Naive B cell (primary cell): ENCODE measurements at regions not wholly inside any gene's neighbourhood (a gene's known extent, or its start where the extent isn't known, plus 50 kb on each side); places are given as distances from the start of the nearest gene placed in this dataset.

ENCODE experiments used
- ATAC-seq, 2 donors: fragments of 150-1000 bp; cut with Tn5 transposase; 2 replicates each; pipeline ENCODE4 v1.10.0; 2021; ENCODE audit warnings: low read depth in 2 of 2, mild to moderate bottlenecking in 2 of 2, moderate library complexity in 2 of 2
- DNase-seq: peaks from one replicate; pipeline ENCODE4 v3.0.0; 2022
- H3K27ac Mint-ChIP-seq, 6 donors: one replicate each; pipeline ENCODE4 v1.8.0; 2020 to 2022; ENCODE audit warnings: mild to moderate bottlenecking in 6 of 6, mixed read lengths in 6 of 6, moderate library complexity in 5 of 6, inconsistent platforms in 2 of 6
- H3K27me3 Mint-ChIP-seq, 3 donors: one replicate each; pipeline ENCODE4 v1.8.0; 2021 to 2022; ENCODE audit warnings: mixed read lengths in 3 of 3, mild to moderate bottlenecking in 1 of 3
- H3K36me3 Mint-ChIP-seq, 2 donors: one replicate each; pipeline ENCODE4 v1.8.0; 2020 to 2022; ENCODE audit warnings: mixed read lengths in 2 of 2, inconsistent platforms in 1 of 2, mild to moderate bottlenecking in 1 of 2
- H3K4me1 Mint-ChIP-seq, 3 donors: one replicate each; pipeline ENCODE4 v1.8.0; 2020 to 2022; ENCODE audit warnings: mixed read lengths in 3 of 3, inconsistent platforms in 1 of 3, mild to moderate bottlenecking in 1 of 3, moderate library complexity in 1 of 3
- H3K4me3 Mint-ChIP-seq, 8 donors: one replicate each; pipeline ENCODE4 v1.8.0; 2020 to 2022; ENCODE audit warnings: mild to moderate bottlenecking in 8 of 8, mixed read lengths in 8 of 8, moderate library complexity in 8 of 8, inconsistent platforms in 2 of 8
- H3K9me3 Mint-ChIP-seq, 7 donors: one replicate each; pipeline ENCODE4 v1.8.0; 2020 to 2022; ENCODE audit warnings: mixed read lengths in 7 of 7, mild to moderate bottlenecking in 5 of 7, inconsistent platforms in 2 of 7, moderate library complexity in 1 of 7

DNA sequence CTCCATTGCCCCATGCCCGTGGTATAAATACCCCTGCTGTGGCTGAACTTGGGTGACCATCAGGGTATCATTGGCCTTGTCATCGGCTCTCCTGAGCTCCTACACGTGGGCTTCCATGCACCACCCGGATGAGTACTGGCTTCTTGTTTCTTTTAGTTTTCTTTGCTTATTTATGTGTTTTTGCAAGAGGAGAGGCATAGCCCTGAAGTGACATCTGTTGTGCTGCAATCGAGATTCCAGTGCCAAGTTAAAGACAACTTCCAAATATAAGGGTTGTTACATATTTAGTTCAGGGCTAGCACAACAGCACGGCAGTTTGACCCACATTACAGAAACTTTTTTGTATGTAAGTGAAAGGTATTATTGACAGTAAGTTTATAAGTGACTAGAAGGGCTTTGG, 1087.1 kb downstream of the TBC1D22A start:
- peaks cover 4 to 28% (median 7%) of the 10 kb centered on the region in 3 donors for H3K4me1 Mint-ChIP-seq
- no peak overlapping the region for H3K4me3 Mint-ChIP-seq
- ATAC-seq, result no peak
- H3K36me3 Mint-ChIP-seq, result no peaks in the 10 kb centered on the region
- no peak overlapping the region for H3K27ac Mint-ChIP-seq
- H3K9me3 Mint-ChIP-seq, result no peaks in the 10 kb centered on the region
- peaks cover 29 to 62% (median 56%) of the 10 kb centered on the region in 3 donors for H3K27me3 Mint-ChIP-seq
- DNase-seq, result no peak

DNA sequence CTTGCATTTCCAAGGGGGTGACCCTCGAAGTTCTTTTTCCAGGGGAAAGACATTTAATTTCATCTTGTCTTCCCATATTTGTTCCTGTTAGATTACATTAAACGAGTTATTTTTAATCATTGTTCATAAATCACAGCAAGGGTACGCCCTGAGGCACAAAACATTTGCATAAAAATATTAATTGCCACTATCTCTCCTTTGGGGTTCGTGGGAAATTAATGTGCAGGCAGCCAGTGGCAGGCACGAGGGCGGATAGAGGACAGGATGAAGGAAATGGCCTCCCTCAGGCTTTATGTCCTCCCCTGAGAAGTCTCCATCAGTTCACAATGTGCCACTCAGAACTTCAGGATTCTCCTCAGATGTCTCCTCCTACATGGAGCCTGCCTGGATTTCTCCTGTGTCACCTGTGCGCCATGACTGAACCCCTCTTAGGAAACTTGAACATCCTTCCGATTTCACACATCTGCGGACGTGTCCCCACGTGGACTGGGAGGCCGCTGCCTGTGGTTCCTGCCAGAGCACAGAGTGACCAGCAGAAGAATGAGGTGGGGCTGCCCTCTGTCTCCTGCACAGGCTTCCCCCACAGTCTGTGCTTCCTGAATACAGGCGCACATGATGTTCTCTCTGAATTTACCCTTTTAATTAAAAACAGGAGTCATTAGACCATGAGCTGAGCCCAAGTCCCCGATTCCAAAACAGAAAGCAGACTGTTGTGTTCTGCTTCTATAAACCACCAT, 1085.9 kb downstream of the TBC1D22A start:
- no peaks in the 10 kb centered on the region for H3K9me3 Mint-ChIP-seq
- ATAC-seq, result no peak
- peak overlapping the region in 1 of 6 donors; percentile 38 for H3K27ac Mint-ChIP-seq
- H3K36me3 Mint-ChIP-seq, result no peaks in the 10 kb centered on the region
- peaks cover 0 to 16% (median 0%) of the 10 kb centered on the region in 3 donors for H3K4me1 Mint-ChIP-seq
- DNase-seq, result no peak
- peaks cover 21 to 52% (median 48%) of the 10 kb centered on the region in 3 donors for H3K27me3 Mint-ChIP-seq
- H3K4me3 Mint-ChIP-seq, result peak overlapping the region in 1 of 8 donors; percentile 11

DNA sequence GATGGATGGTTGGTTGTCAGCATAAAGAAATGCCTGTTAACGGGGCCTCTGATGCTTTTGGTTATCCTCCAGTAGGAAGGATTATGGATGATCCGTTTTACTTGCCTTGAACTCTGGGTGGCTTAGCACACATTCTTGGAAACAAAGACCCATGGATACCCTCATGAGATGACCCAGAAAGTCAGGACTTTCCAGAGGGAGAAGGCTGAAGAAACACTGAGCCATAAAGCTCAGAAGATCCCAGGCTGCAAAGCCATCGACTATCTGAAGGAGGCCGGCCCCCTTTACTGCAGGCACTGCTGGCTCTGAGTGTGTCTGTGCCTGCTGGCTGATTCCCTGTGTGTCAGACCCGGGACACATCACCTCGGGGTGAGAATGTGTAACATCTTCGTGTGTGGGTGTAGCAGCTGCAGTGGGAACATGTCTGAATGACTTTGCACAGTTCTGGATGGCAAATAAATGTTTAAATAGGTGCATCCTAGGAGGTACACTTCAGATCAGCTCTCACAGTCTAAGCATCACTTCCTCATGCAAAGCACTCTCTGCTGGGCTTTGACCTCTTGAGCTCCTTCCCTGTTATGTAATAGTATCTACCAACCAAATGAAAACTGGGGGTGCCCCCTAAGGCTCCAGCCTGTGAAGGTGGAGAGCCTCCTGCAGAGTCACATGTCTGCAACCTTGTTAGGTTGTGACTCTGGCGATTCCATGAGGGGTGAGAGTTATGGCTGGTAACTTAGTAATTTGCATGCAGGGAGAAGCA, 1084.9 kb downstream of the TBC1D22A start:
- no peak for ATAC-seq

DNA sequence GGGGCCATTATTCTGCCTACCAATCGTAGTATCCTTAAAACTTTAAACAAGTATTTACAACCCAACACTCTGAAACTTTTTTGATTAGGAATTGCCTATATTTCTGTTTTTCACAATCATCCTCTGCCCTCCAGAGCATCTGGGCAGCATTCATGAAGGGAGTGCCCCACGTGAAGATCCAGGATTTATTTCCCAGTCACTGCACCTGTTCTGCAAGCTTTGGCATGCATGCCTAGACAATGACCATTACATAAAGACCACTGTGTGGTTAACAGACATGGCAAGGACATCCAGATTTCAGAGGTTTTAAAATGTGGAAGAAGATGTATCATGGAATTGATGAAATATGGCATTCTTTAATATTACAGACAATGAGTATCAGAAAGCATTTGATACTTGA, 1083.8 kb downstream of the TBC1D22A start:
- Mint-ChIP-seq H3K4me1 (peaks cover 5 to 23% (median 13%) of the 10 kb centered on the region in 3 donors), H3K4me3 (no peak overlapping the region), H3K36me3 (no peaks in the 10 kb centered on the region), H3K9me3 (no peaks in the 10 kb centered on the region), H3K27ac (no peak overlapping the region), H3K27me3 (peaks cover 22 to 48% (median 42%) of the 10 kb centered on the region in 3 donors)
- no peak for DNase-seq
- ATAC-seq, result no peak

More for the DNA sequence above, 1084.9 kb downstream of the TBC1D22A start:
- Mint-ChIP-seq H3K36me3 (no peaks in the 10 kb centered on the region), H3K27ac (peak overlapping the region in 1 of 6 donors; percentile 70), H3K4me3 (peak overlapping the region in 1 of 8 donors; percentile 23), H3K4me1 (peaks cover 0 to 12% (median 2%) of the 10 kb centered on the region in 3 donors), H3K27me3 (peaks cover 20 to 48% (median 42%) of the 10 kb centered on the region in 3 donors), H3K9me3 (no peaks in the 10 kb centered on the region)
- no peak for DNase-seq

DNA sequence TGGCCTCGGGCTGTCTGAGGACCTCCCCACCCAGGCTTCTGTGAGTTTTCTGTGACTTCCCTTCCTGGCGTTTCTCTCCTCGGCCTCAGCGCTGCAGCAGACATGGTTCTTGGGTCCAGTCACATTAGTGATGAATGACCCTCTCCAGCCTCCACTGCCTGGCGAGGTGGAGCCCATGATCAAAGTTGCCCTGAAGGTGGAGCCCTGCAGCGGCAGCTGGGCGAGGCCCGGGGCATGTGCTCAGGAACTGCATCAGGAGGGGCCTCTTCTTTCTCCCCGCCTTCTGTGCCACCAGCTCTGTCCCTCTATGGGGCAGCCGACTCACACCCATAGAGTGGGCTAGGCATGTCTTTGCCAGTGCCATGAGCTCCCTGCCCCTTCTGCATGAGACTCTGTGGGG, 1079.7 kb downstream of the TBC1D22A start:
- Mint-ChIP-seq H3K27me3 (peaks cover 40 to 81% (median 51%) of the 10 kb centered on the region in 3 donors), H3K4me3 (peak overlapping the region in 1 of 8 donors; percentile 26), H3K27ac (no peak overlapping the region), H3K36me3 (no peaks in the 10 kb centered on the region), H3K4me1 (peaks cover 8 to 32% (median 25%) of the 10 kb centered on the region in 3 donors), H3K9me3 (peaks cover 0 to 2% (median 0%) of the 10 kb centered on the region in 7 donors)
- DNase-seq (no peak), ATAC-seq (no peak)

DNA sequence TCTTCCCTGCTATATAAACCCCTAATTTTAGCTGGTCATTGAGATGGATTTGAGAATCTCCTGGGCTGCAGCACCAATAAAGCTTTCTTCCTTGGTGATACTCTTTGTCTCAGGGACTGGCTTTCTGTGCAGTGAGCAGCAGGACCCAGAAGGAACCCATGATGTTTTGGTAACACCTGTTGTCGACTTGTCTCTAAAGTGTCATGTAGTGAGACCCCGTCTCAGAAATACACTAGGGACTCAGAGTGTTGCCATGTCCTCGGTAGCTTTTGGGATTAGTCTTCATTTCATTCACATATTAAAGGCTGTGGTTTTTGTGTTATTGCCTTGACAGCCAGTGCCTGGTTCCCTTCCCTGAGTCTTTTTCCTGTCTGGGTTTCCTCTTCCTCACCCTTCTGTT, 1078.7 kb downstream of the TBC1D22A start:
- Mint-ChIP-seq H3K4me1 (peaks cover 8 to 35% (median 25%) of the 10 kb centered on the region in 3 donors), H3K4me3 (peak overlapping the region in 1 of 8 donors; percentile 26), H3K36me3 (no peaks in the 10 kb centered on the region), H3K27me3 (peaks cover 41 to 73% (median 55%) of the 10 kb centered on the region in 3 donors), H3K9me3 (peaks cover 0 to 2% (median 0%) of the 10 kb centered on the region in 7 donors), H3K27ac (peak overlapping the region in 2 of 6 donors; percentile 1 to 33)
- ATAC-seq, result no peak
- no peak for DNase-seq

DNA sequence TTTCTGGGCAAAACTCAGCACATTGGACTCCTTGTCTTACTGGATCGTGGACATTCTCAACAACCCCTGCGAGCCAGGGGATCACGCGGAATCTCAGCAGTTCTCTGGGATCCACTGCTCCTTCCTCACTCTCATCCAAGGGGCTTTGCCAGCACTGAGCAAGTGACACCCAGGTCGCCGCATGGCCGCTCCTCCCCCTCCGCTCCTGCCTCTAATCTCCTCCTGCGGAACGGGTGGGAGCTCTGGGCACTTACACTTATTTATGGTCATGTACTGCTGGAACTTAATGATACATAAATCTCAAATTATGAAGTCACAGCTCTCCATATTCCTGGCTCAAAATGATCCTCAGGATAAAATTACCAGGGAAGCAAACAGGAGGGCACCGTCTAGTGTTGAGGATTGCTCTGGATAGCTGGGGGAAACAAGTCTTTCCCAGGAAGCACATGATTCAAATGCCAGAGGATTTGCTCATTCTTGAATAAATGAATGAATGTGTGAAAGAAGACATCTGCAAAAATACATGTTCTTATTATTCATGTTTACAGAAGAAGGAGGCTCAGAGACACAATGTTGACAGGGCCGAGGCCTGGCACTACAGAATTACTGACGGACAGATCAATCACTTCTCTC, 1077.3 kb downstream of the TBC1D22A start:
- H3K36me3 Mint-ChIP-seq, result no peaks in the 10 kb centered on the region
- H3K27me3 Mint-ChIP-seq, result peaks cover 44 to 63% (median 50%) of the 10 kb centered on the region in 3 donors
- ATAC-seq (no peak), DNase-seq (no peak)
- H3K9me3 Mint-ChIP-seq, result peaks cover 0 to 2% (median 0%) of the 10 kb centered on the region in 7 donors
- H3K4me1 Mint-ChIP-seq, result peaks cover 8 to 35% (median 25%) of the 10 kb centered on the region in 3 donors
- no peak overlapping the region for H3K27ac Mint-ChIP-seq
- peak overlapping the region in 1 of 8 donors; percentile 48 for H3K4me3 Mint-ChIP-seq

DNA sequence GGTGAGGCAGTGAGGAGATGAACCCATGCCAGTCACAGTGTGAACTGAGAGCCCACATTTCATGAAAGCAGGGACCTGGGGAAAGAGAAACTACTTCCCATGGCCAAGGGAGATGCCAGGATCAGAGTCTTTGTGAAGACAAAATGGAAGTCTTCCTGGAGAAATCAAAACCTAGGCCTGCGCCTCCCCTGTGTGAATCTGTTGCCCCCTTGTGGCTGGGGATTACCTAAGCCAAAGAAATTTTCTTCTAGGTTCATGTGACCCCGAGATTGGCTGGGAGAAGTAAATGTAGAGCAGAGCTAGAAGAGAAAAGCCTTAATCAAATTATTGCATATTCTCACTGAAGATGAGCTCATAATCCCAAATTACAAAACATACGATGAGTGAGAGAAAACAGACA, 1075.3 kb downstream of the TBC1D22A start:
- DNase-seq (no peak), ATAC-seq (no peak)
- Mint-ChIP-seq H3K4me3 (no peak overlapping the region), H3K27me3 (peaks cover 52 to 66% (median 64%) of the 10 kb centered on the region in 3 donors), H3K4me1 (peaks cover 8 to 35% (median 25%) of the 10 kb centered on the region in 3 donors), H3K27ac (no peak overlapping the region), H3K9me3 (peaks cover 0 to 2% (median 0%) of the 10 kb centered on the region in 7 donors), H3K36me3 (no peaks in the 10 kb centered on the region)

DNA sequence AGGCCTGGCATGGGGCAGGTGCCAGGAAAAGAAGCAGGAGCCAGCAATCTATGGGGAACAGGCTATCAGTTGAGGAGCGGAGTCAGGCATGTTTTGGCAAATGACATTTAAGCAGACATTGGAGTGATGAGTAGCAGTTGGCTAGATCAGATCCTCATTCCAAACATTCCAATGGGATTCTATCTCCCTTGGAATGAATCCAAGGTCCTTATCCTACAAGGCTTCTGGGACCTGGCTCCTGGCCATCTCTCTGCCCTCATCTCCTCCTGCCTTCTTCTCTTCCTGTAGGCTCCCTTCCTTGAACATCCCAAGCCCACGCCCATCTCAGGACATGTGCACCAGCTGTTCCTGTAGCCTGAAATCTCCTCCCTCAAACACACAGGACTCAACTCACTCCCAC, 1074.5 kb downstream of the TBC1D22A start:
- H3K4me1 Mint-ChIP-seq, result peaks cover 8 to 30% (median 21%) of the 10 kb centered on the region in 3 donors
- no peak for ATAC-seq
- no peak for DNase-seq
- H3K27ac Mint-ChIP-seq, result no peak overlapping the region
- H3K9me3 Mint-ChIP-seq, result peaks cover 0 to 2% (median 0%) of the 10 kb centered on the region in 7 donors
- H3K4me3 Mint-ChIP-seq, result no peak overlapping the region
- H3K27me3 Mint-ChIP-seq, result peaks cover 54 to 67% (median 63%) of the 10 kb centered on the region in 3 donors
- H3K36me3 Mint-ChIP-seq, result no peaks in the 10 kb centered on the region

DNA sequence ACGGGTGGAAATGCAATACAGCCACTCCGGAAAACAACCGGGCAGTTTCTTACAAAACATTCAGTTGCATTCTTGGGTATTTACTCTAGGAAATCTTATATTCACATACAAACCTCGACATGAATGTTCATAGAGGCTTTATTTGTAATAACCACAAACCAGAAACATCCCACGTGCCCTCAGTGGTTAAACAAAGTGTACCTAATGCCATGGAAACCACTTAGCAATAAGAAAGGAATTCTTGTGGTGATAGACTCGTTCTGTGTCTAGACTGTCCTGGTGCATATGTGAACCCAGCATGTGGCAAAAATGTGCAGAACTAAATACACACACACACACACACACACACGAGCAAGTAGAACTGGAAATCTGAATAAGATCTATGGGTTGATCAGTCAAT, 1073.3 kb downstream of the TBC1D22A start:
- Mint-ChIP-seq H3K27ac (no peak overlapping the region), H3K9me3 (peaks cover 0 to 2% (median 0%) of the 10 kb centered on the region in 7 donors), H3K36me3 (no peaks in the 10 kb centered on the region), H3K4me3 (no peak overlapping the region), H3K27me3 (peaks cover 51 to 59% (median 51%) of the 10 kb centered on the region in 3 donors), H3K4me1 (peaks cover 0 to 17% (median 8%) of the 10 kb centered on the region in 3 donors)
- no peak for ATAC-seq
- no peak for DNase-seq

DNA sequence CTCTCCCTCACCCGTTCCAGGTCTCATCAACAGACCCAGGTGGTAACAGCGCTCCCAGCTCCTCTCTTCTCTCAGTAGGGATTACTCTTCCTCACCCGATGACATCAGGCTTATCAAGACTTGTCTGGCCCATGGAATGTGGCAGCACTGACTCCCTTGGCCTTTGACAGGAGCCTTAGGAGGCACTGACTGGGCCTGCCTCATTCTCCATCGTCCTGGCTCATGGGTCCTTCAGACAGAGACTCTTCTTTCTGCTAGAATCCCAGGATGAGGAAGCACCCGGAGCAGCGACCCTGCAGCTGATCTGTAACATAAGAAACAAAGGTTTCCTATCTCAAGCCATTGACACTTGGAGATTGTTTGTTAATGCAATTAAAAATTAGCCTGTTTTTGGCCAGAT, 1063.6 kb downstream of the TBC1D22A start:
- Mint-ChIP-seq H3K27me3 (peaks cover 13 to 26% (median 22%) of the 10 kb centered on the region in 3 donors), H3K36me3 (no peaks in the 10 kb centered on the region), H3K9me3 (peaks cover 0 to 19% (median 3%) of the 10 kb centered on the region in 7 donors), H3K4me3 (no peak overlapping the region), H3K4me1 (no peaks in the 10 kb centered on the region), H3K27ac (peak overlapping the region in 1 of 6 donors; percentile 5)
- no peak for ATAC-seq
- DNase-seq, result no peak

DNA sequence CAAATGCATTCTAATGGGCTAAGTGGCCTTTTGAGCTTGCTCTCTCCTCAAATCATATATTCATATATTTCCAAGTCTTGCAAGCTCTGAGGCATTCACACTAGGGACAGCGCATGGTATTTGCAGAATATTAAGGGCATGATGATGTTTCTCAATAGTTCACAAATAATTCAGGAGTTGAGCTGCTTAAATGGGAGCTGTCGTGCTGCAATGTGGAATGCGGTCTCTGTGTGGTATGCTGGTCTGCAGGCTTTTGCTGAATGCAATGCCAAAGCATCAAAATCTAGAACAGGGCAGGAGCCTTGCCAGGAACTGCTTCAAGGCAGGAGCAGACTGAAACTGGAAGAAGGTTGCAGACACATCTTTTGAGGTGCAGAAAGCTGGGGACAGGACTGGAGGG, 1060.0 kb downstream of the TBC1D22A start:
- DNase-seq (no peak), ATAC-seq (no peak)
- Mint-ChIP-seq H3K36me3 (no peaks in the 10 kb centered on the region), H3K9me3 (peaks cover 1 to 25% (median 9%) of the 10 kb centered on the region in 7 donors), H3K27ac (no peak overlapping the region), H3K4me1 (no peaks in the 10 kb centered on the region), H3K4me3 (no peak overlapping the region), H3K27me3 (peaks cover 19 to 26% (median 24%) of the 10 kb centered on the region in 3 donors)

DNA sequence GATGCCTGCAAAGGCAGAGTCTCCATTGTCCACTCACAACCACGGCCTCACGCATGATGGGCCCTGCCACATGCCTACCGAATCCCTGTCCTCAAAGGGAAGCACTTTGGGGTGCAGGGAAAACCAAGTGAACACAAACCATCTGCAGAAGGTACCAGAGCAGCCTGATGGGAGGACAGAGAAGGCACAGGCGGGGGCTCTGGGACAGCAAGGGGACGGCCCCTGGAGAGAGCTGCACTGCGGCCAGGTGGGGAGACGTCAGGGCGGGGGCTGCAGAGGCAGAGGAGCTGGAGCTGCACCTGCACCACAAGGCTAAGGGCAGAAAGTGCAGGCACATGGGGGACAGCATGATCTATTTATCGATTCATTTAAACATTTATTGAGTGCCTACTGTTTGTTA, 1056.0 kb downstream of the TBC1D22A start:
- Mint-ChIP-seq H3K27ac (no peak overlapping the region), H3K4me3 (no peak overlapping the region), H3K4me1 (no peaks in the 10 kb centered on the region), H3K9me3 (peaks cover 3 to 25% (median 11%) of the 10 kb centered on the region in 7 donors), H3K27me3 (peaks cover 14 to 31% (median 19%) of the 10 kb centered on the region in 3 donors), H3K36me3 (no peaks in the 10 kb centered on the region)
- no peak for DNase-seq
- ATAC-seq, result no peak
